Thyroid gland (tissue), 4 donors: ENCODE measurements at regions not wholly inside any gene's neighbourhood (a gene's known extent, or its start where the extent isn't known, plus 50 kb on each side); places are given as distances from the start of the nearest gene placed in this dataset.

Experiments used
- POLR2A ChIP-seq, 2 donors: fragments of 450-650 bp; IDR thresholded peaks; one replicate each; pipeline ENCODE4 v1.6.1; 2017; ENCODE audit warnings: antibody characterized with exemption in 2 of 2, mild to moderate bottlenecking in 2 of 2, moderate library complexity in 1 of 2
- TF ChIP-seq, protein P1 (sequence below), 6 experiments: fragments of 200-600 bp in 3 of 6; fragments of 450-650 bp in 3 of 6; sonication (generic) in 3 of 6; IDR thresholded peaks; one replicate each; pipeline ENCODE4 v1.5.1; 2016 to 2019; ENCODE audit warnings: antibody characterized with exemption in 6 of 6, mild to moderate bottlenecking in 2 of 6, inconsistent platforms in 1 of 6, moderate library complexity in 1 of 6

DNA sequence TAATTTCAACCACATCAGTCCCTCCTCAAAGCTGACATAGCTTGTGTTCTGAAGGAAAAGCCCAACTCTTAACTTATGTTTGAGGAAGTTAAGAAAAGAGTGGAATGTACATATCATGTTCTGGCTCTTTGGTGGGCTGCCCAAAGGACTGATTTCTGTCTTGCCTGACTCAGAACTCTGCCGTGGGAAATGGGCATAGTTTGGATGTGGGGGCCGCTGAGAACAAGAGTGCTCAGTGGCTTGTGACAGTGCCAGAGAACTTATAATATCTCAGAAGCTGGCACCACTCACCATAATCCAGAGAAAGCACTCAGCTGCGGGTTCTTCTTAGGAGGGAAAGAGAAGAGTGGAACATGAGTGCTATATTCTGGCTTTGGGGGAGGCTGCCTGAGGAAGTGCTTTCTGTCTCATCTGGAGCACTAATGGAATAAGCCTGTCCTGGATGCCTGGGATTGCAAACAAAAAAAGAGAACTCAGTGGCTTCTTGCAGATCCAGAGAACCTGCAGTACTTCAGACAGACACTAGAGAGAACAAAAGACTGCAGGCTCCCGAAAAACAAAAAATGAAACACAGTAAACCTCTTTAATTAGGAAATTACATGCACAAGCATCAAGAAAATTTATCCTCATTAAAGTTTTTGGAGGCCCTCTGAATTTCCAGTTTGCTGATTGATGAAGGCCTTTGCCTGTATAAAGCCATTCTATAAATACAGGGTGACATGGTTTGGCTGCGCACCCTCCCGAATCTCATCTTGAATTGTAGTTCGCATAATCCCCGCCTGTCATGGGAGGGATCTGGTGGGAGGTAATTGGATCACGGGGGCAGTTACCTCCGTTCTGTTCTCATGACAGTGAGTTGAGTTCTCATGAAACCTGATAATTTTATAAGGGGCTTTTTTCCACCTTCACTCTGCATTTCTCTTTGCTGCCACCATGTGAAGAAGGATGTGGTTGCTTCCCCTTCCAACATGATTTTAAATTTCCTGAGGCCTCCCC is 207.0 kb downstream of the DMAC1 start:
- TF ChIP-seq, protein P1, sequence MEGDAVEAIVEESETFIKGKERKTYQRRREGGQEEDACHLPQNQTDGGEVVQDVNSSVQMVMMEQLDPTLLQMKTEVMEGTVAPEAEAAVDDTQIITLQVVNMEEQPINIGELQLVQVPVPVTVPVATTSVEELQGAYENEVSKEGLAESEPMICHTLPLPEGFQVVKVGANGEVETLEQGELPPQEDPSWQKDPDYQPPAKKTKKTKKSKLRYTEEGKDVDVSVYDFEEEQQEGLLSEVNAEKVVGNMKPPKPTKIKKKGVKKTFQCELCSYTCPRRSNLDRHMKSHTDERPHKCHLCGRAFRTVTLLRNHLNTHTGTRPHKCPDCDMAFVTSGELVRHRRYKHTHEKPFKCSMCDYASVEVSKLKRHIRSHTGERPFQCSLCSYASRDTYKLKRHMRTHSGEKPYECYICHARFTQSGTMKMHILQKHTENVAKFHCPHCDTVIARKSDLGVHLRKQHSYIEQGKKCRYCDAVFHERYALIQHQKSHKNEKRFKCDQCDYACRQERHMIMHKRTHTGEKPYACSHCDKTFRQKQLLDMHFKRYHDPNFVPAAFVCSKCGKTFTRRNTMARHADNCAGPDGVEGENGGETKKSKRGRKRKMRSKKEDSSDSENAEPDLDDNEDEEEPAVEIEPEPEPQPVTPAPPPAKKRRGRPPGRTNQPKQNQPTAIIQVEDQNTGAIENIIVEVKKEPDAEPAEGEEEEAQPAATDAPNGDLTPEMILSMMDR (IDR thresholded peaks at IDR 0.05): no peak
- TF ChIP-seq POLR2A (IDR thresholded peaks at IDR 0.05): no peak
